Left ventricle myocardium inferior (tissue), 1 donor: ENCODE measurements at regions not wholly inside any gene's neighbourhood (a gene's known extent, or its start where the extent isn't known, plus 50 kb on each side); places are given as distances from the start of the nearest gene placed in this dataset.

Source experiments
- DNase-seq: peaks from one replicate; pipeline ENCODE4 v3.0.0-alpha.2; 2020
- H3K27ac ChIP-seq: fragments of 200-600 bp; replicated peaks from 2 replicates; pipeline ENCODE4 v1.8.0; 2021
- H3K27me3 ChIP-seq: fragments of 200-600 bp; 2 replicates; pipeline ENCODE4 v1.8.0; 2021; ENCODE audit warnings: low read depth
- H3K36me3 ChIP-seq: fragments of 200-600 bp; 2 replicates; pipeline ENCODE4 v1.8.0; 2021
- H3K4me1 ChIP-seq: fragments of 200-600 bp; 2 replicates; pipeline ENCODE4 v1.8.0; 2021
- H3K4me3 ChIP-seq: fragments of 200-600 bp; 2 replicates; pipeline ENCODE4 v1.8.0; 2021; ENCODE audit warnings: mild to moderate bottlenecking, moderate library complexity
- H3K9me3 ChIP-seq: fragments of 200-600 bp; replicated peaks from 2 replicates; pipeline ENCODE4 v1.8.0; 2021
- intact Hi-C: fragments of 100-400 bp; cut with micrococcal nuclease; formaldehyde crosslinking; loops from one replicate; pipeline ENCODE4 v1.11.0; 2022
- TF ChIP-seq, protein P1 (sequence below): fragments of 200-600 bp; IDR thresholded peaks from 2 replicates; pipeline ENCODE4 v1.8.0; 2021; ENCODE audit warnings: antibody characterized with exemption, mild to moderate bottlenecking, borderline replicate concordance
- donor health status: DM: no; HTN: yes; CAD: no; lungs with severe emphysema.

DNA sequence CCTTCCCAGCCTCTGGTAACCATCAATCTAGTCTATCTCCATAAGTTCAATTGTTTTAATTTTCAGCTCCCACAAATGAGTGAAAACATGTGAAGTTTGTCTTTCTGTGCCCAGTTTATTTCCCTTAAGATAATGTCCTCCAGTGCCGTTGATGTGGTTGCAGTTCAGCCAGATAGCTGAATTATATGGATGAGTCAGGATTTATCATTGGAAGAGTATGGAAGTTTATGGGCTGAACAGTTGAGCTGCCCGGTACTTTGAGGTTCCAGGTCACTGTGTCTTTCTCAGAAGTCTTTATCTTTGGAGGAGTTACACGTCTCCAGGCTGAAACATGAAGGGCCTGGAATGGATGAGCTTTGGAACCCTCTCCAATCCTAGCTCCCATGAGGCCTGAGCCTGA, 120.1 kb downstream of the ASCL4 start:
- no peak overlapping the region for H3K4me3 ChIP-seq
- H3K4me1 ChIP-seq, result no peaks in the 10 kb centered on the region
- H3K27me3 ChIP-seq, result peaks cover 70% of the 10 kb centered on the region
- no peak for DNase-seq
- no peaks in the 10 kb centered on the region for H3K36me3 ChIP-seq
- H3K27ac ChIP-seq, result no peak overlapping the region
- H3K9me3 ChIP-seq, result no peaks in the 10 kb centered on the region
- TF ChIP-seq, protein P1, sequence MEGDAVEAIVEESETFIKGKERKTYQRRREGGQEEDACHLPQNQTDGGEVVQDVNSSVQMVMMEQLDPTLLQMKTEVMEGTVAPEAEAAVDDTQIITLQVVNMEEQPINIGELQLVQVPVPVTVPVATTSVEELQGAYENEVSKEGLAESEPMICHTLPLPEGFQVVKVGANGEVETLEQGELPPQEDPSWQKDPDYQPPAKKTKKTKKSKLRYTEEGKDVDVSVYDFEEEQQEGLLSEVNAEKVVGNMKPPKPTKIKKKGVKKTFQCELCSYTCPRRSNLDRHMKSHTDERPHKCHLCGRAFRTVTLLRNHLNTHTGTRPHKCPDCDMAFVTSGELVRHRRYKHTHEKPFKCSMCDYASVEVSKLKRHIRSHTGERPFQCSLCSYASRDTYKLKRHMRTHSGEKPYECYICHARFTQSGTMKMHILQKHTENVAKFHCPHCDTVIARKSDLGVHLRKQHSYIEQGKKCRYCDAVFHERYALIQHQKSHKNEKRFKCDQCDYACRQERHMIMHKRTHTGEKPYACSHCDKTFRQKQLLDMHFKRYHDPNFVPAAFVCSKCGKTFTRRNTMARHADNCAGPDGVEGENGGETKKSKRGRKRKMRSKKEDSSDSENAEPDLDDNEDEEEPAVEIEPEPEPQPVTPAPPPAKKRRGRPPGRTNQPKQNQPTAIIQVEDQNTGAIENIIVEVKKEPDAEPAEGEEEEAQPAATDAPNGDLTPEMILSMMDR, result no peak
- intact Hi-C loops, result no loop called here

GRCh38 chr12:107895966-107896365, 121.5 kb downstream of the ASCL4 start:
- Histone ChIP-seq H3K27ac (no peak overlapping the region), H3K27me3 (peaks cover 66% of the 10 kb centered on the region), H3K9me3 (no peaks in the 10 kb centered on the region), H3K4me3 (no peak overlapping the region), H3K36me3 (no peaks in the 10 kb centered on the region), H3K4me1 (no peaks in the 10 kb centered on the region)
- TF ChIP-seq, protein P1, result no peak
- DNase-seq, result no peak
- intact Hi-C loops, result no loop called here

GRCh38 chr12:107900588-107900987, 126.1 kb downstream of the ASCL4 start:
- intact Hi-C loops, result no loop called here
- H3K9me3 ChIP-seq, result no peaks in the 10 kb centered on the region

DNA sequence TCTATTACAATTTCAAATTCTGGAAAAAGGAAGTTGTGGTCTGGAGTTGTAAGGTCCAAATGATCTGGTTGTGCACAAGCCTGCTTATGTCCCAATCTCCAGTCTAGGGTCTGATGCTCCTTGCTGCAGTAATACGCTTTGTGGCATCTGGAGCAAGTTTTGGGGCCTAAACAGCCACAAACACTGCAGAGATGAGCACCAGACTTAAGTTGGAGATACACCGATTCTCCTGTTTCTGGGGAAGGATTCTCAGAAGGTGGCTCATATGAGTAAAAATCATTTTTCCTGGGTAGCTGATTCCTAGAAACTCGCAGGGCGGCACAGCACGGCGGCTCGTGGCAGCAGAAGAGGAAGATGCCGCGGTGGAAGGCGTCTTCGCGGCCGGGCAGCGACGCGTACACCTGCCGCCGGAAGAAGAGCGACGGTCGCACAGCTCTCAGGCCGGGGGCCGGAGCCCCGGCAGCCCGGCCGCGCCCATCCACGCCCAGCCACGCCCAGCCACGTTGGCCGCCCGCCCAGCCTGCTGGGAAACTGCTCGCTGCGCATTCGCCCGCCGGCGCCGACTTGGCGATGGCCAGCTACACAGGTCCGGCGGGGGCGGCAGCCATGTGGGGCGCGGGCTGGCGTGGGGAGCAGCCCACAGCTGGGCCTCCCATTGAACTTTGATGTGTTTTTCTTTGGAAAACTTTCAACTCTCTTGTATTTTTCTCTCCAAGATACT, 129.0 kb downstream of the ASCL4 start:
- TF ChIP-seq, protein P1, result no peak
- H3K36me3 ChIP-seq, result no peaks in the 10 kb centered on the region
- H3K4me1 ChIP-seq, result peaks cover 6% of the 10 kb centered on the region
- intact Hi-C loops, result no loop called here
- peak; percentile 60 for DNase-seq
- no peak overlapping the region for H3K27ac ChIP-seq
- H3K27me3 ChIP-seq, result peaks cover 88% of the 10 kb centered on the region
- H3K4me3 ChIP-seq, result peak overlapping the region; percentile 55
- H3K9me3 ChIP-seq, result no peaks in the 10 kb centered on the region

More at GRCh38 chr12:107900588-107900987, 126.1 kb downstream of the ASCL4 start:
- TF ChIP-seq, protein P1, result no peak
- Histone ChIP-seq H3K27ac (no peak overlapping the region), H3K36me3 (no peaks in the 10 kb centered on the region), H3K4me3 (no peak overlapping the region), H3K27me3 (peaks cover 87% of the 10 kb centered on the region), H3K4me1 (peaks cover 6% of the 10 kb centered on the region)
- DNase-seq, result no peak

DNA sequence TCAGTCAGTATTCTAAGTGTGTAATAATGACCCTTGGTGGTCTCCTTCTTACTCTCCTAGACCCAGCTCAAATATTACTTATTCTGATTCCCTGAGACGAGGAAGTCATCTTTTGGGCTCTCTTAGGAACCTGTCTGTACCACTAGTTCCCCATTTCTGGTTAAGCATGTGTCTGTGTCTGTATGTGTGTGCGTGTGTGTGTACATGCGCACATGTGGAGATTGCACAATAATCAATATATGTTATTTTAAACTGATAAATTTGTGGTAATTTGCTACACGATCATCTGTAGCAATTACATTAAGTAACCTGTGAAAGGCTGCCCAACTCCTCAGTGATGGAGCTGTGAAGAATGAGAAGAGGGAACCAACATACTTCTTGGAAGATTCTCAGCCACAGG, 132.2 kb downstream of the ASCL4 start:
- TF ChIP-seq, protein P1, result no peak
- H3K4me1 ChIP-seq, result peaks cover 6% of the 10 kb centered on the region
- no peak overlapping the region for H3K4me3 ChIP-seq
- no peaks in the 10 kb centered on the region for H3K36me3 ChIP-seq
- no peak overlapping the region for H3K27ac ChIP-seq
- intact Hi-C loops, result no loop called here
- H3K27me3 ChIP-seq, result peaks cover 100% of the 10 kb centered on the region
- H3K9me3 ChIP-seq, result no peaks in the 10 kb centered on the region
- no peak for DNase-seq
